SKM-1 (cell line): ENCODE measurements at regions not wholly inside any gene's neighbourhood (a gene's known extent, or its start where the extent isn't known, plus 50 kb on each side); places are given as distances from the start of the nearest gene placed in this dataset.

Experiments used
- DNase-seq: peaks from one replicate; lab custom pipeline; 2025; ENCODE audit not compliant: unreplicated experiment; lab: John Stamatoyannopoulos, UW

GRCh38 chr11:95360377-95361075 lies 129.5 kb upstream of the SESN3 start:
- peak; percentile 43 for DNase-seq

- no peak for DNase-seq
These were observed 128.8 kb upstream of the SESN3 start for GRCh38 chr11:95359756-95360155.

GRCh38 chr11:95359341-95359663 lies 128.3 kb upstream of the SESN3 start:
- no peak for DNase-seq

- no peak for DNase-seq
These were observed 127.7 kb upstream of the SESN3 start for GRCh38 chr11:95358511-95359340.

- no peak for DNase-seq
These were observed 123.3 kb upstream of the SESN3 start for GRCh38 chr11:95354304-95354703.

- no peak for DNase-seq
These were observed 122.7 kb upstream of the SESN3 start for GRCh38 chr11:95353706-95354105.

GRCh38 chr11:95352733-95353346 lies 121.8 kb upstream of the SESN3 start:
- DNase-seq, result no peak

- no peak for DNase-seq
These were observed 118.4 kb upstream of the SESN3 start for GRCh38 chr11:95349345-95349942.

GRCh38 chr11:95346265-95346664 lies 115.3 kb upstream of the SESN3 start:
- DNase-seq, result no peak

GRCh38 chr11:95345651-95346050 lies 114.6 kb upstream of the SESN3 start:
- DNase-seq, result peak; percentile 40

- no peak for DNase-seq
These were observed 114.1 kb upstream of the SESN3 start for GRCh38 chr11:95344932-95345642.

GRCh38 chr11:95341221-95341620 lies 110.2 kb upstream of the SESN3 start:
- no peak for DNase-seq

- no peak for DNase-seq
These were observed 108.3 kb upstream of the SESN3 start for GRCh38 chr11:95339086-95339901.

GRCh38 chr11:95338430-95338991 lies 107.5 kb upstream of the SESN3 start:
- DNase-seq, result no peak

GRCh38 chr11:95337972-95338429 lies 107.0 kb upstream of the SESN3 start:
- no peak for DNase-seq

- DNase-seq, result no peak
These were observed 106.4 kb upstream of the SESN3 start for GRCh38 chr11:95337175-95337957.

- DNase-seq, result no peak
These were observed 105.0 kb upstream of the SESN3 start for GRCh38 chr11:95335989-95336388.

GRCh38 chr11:95331161-95331560 lies 100.2 kb upstream of the SESN3 start:
- DNase-seq, result no peak

- no peak for DNase-seq
These were observed 99.3 kb upstream of the SESN3 start for GRCh38 chr11:95330302-95330701.
